RWPE1 (cell line): ENCODE measurements at regions not wholly inside any gene's neighbourhood (a gene's known extent, or its start where the extent isn't known, plus 50 kb on each side); places are given as distances from the start of the nearest gene placed in this dataset.

Experiments used
- CTCF ChIA-PET: fragments of 350-600 bp; sonication (Branson Sonifier 250); formaldehyde crosslinking; extraction: SDS; loops from one replicate; lab custom pipeline; 2021; lab: Yijun Ruan, JAX
- POLR2A ChIA-PET: fragments of 400-600 bp; formaldehyde crosslinking; extraction: SDS; loops from one replicate; lab custom pipeline; 2020; ENCODE audit warnings: antibody characterized with exemption; ENCODE audit not compliant: low non-redundant PET; lab: Yijun Ruan, JAX
- DNase-seq: peaks from one replicate; pipeline ENCODE4 v3.0.0; 2012; ENCODE audit warnings: low spot score
- H3K27ac ChIP-seq: fragments of 450-650 bp; 2 replicates; pipeline ENCODE4 v1.5.1; 2017
- TF ChIP-seq, protein P1 (sequence below): fragments of 450-650 bp; conservative IDR thresholded peaks from 2 replicates; pipeline ENCODE4 v1.5.1; 2017; ENCODE audit warnings: low read depth, mild to moderate bottlenecking

DNA sequence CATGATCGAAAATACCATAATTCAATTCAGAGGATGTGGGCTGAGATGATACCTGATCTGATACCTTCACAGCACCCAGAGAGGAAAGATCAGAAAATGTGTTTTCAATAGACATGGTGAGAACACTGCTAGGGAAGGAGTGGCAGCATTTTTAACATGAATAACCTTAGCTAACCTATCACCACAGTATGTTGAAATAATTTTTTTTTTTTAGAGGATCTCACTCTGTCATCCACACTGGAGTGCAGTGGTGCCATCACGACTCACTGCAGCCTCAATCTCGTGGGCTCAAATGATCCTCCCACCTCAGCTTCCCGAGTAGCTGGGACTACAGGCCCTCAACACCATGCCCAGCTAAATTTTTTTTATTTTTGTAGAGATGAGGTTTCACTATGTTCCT is 90.5 kb upstream of the RAPGEF2 start:
- ChIA-PET CTCF (interaction anchor here (0.6 to 0.7 kb wide), 2 partner anchors 32 to 341 kb away, joined by 3 read pairs; partner anchors contain the start of gene C4orf46), POLR2A (no interaction called here)
- DNase-seq, result no peak
- no peak overlapping the region for H3K27ac ChIP-seq
- TF ChIP-seq, protein P1, sequence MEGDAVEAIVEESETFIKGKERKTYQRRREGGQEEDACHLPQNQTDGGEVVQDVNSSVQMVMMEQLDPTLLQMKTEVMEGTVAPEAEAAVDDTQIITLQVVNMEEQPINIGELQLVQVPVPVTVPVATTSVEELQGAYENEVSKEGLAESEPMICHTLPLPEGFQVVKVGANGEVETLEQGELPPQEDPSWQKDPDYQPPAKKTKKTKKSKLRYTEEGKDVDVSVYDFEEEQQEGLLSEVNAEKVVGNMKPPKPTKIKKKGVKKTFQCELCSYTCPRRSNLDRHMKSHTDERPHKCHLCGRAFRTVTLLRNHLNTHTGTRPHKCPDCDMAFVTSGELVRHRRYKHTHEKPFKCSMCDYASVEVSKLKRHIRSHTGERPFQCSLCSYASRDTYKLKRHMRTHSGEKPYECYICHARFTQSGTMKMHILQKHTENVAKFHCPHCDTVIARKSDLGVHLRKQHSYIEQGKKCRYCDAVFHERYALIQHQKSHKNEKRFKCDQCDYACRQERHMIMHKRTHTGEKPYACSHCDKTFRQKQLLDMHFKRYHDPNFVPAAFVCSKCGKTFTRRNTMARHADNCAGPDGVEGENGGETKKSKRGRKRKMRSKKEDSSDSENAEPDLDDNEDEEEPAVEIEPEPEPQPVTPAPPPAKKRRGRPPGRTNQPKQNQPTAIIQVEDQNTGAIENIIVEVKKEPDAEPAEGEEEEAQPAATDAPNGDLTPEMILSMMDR, result no peak

DNA sequence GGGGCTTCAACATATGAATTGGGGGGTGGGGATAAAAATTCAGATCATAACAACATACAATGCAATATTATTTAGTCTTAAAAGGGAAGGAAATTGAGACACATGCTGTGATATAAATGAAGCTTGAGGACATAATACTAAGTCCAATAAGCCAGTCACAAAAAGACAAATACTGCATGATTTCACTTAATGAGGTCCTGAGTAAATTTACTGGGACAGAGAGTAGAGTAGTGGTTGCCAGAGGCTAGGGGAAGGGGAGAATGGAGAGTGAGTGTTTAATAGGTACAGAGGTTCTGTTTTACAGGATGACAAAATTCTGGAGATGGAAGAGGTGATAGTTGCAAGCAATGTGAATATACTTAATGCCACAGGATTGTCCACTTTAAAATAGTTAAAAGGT is 89.2 kb upstream of the RAPGEF2 start:
- TF ChIP-seq, protein P1, result no peak
- POLR2A ChIA-PET, result no interaction called here
- CTCF ChIA-PET, result no interaction called here
- H3K27ac ChIP-seq, result no peak overlapping the region
- no peak for DNase-seq

DNA sequence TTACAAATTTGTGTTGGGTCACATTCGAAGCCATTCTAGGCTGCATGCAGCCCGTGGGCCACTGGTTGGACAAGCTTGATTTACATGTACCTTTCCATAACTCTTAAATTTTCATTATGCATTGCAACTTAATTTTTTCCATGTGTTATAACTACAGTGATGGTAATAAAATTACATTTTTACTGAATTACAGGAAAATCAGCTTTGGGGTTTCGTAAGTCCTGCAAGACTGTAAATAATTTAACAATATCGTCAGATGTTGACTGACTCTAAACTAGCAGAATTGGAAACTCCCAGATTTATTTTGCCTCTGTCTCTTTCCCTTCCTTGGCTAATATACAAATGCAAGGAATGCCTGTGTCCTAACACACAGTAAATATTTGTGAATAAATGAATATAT is 88.0 kb upstream of the RAPGEF2 start:
- no peak overlapping the region for H3K27ac ChIP-seq
- TF ChIP-seq, protein P1, result no peak
- ChIA-PET POLR2A (no interaction called here), CTCF (interaction anchor here (0.6 kb wide), 1 partner anchor 212 kb away, joined by 3 read pairs; no protein-coding TSS in a partner anchor)
- DNase-seq, result no peak

DNA sequence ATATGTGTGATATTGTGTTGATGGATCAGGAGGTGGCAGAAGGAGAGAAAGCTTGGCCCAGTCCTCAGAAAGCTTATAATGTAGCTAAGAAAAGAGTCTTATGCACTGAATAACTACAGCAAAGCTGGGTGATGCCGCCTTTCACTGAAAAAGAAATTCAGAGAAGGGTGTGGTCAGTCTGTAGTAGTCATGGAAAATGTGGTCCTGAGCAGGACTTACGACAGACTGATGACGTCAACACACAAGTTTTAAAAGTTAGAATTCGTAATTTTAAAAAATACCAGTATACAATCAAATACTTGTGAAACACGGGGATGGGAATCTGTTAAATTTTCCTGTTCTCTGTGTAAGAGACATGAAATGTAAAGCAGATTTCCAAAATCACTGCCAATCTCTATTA is 87.0 kb upstream of the RAPGEF2 start:
- no peak overlapping the region for H3K27ac ChIP-seq
- TF ChIP-seq, protein P1, result no peak
- DNase-seq, result no peak
- CTCF ChIA-PET, result interaction anchor here (0.6 kb wide), 1 partner anchor 122 kb away, joined by 13 read pairs; no protein-coding TSS in a partner anchor
- POLR2A ChIA-PET, result no interaction called here

DNA sequence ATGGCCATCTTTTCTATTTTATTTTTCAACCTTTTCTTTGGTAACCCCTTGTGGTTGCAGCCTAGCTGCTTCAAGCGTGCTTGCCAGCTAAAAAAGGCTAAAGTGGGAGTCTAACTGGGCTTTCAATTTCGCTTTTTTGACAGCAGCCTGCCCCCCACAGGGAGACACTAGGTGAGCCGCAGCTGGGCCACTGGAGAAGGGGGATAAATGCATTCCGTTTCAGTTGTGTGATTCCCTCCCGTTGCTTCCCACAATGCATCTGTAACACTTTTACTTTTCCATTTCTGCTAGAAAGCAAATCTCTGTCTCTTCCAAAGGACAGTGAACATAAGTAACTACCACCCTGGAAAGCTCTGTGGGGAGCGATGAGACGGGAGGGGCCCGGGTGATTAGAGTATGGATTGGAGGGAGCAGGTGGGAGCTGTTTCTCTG is 86.3 kb upstream of the RAPGEF2 start:
- H3K27ac ChIP-seq, result no peak overlapping the region
- DNase-seq, result no peak
- TF ChIP-seq, protein P1, result no peak
- ChIA-PET CTCF (no interaction called here), POLR2A (no interaction called here)

DNA sequence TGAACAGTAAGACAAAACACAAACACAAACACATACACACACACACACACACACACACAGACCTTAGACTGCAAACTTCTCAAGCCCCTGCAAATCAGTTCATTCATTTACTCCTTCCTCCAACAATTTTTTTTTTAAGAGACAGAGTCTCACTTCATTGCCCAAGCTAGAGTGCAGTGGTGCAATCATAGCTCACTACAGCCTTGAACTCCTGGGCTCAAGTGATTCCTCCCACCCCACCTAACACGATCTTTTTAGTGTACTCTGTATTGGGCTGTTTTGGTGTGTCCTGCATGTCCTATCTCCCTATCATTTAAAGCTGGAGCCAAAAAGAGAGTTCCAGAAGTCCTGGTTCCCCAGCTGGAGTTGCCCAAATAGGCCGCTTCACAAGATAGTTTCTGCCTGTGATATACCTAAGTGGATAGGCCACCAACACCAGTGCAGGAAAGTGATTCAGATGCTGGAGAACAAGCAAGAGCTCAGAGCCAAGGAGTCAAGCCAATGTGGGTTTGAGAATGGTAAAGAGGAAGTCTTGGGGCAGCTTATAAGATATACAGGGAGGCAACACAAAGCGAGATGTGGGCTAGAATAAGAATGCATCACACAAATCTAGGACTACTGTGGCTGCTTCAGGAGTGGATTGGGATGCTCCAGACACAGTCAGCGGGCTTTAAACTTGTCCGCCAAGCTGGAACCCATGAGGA is 85.4 kb upstream of the RAPGEF2 start:
- CTCF ChIA-PET, result interaction anchor here (0.5 to 0.7 kb wide), 2 partner anchors 14 to 18 kb away, joined by 3 read pairs; no protein-coding TSS in a partner anchor
- no peak for DNase-seq
- POLR2A ChIA-PET, result no interaction called here
- H3K27ac ChIP-seq, result no peak overlapping the region
- TF ChIP-seq, protein P1, result no peak
